Stimulated activated CD8-positive, alpha-beta memory T cell treated with anti-CD3 and anti-CD28 coated beads, Interleukin-2, amount 100 ng/mL, for 48 hours (primary cell): ENCODE measurements at regions not wholly inside any gene's neighbourhood (a gene's known extent, or its start where the extent isn't known, plus 50 kb on each side); places are given as distances from the start of the nearest gene placed in this dataset.

Experiments
- DNase-seq, 2 donors: peaks; one replicate each; pipeline ENCODE4 v3.0.0-alpha.2; 2020; ENCODE audit warnings: low read depth in 2 of 2

- DNase-seq: no peak
These were observed 1185.0 kb upstream of the CDH18 start for GRCh38 chr5:21173036-21173435.

GRCh38 chr5:21171038-21171437, 1183.0 kb upstream of the CDH18 start:
- DNase-seq: no peak

- DNase-seq: no peak
These were observed 1180.6 kb upstream of the CDH18 start for GRCh38 chr5:21168557-21168956.

- DNase-seq: no peak
These were observed 1177.3 kb upstream of the CDH18 start for GRCh38 chr5:21165344-21165743.

- no peak for DNase-seq
These were observed 1176.4 kb upstream of the CDH18 start for GRCh38 chr5:21164425-21164824.

GRCh38 chr5:21159510-21160059, 1171.6 kb upstream of the CDH18 start:
- DNase-seq: no peak

GRCh38 chr5:21154526-21154925, 1166.5 kb upstream of the CDH18 start:
- DNase-seq: no peak

- DNase-seq: no peak
These were observed 1164.6 kb upstream of the CDH18 start for GRCh38 chr5:21152611-21153010.

GRCh38 chr5:21145376-21145775, 1157.4 kb upstream of the CDH18 start:
- no peak for DNase-seq

GRCh38 chr5:21143686-21144085, 1155.7 kb upstream of the CDH18 start:
- no peak for DNase-seq

GRCh38 chr5:21142791-21143190, 1154.8 kb upstream of the CDH18 start:
- no peak for DNase-seq

- no peak for DNase-seq
These were observed 1153.0 kb upstream of the CDH18 start for GRCh38 chr5:21140987-21141386.

GRCh38 chr5:21126236-21126635, 1138.2 kb upstream of the CDH18 start:
- no peak for DNase-seq

- no peak for DNase-seq
These were observed 1137.4 kb upstream of the CDH18 start for GRCh38 chr5:21125238-21125983.

GRCh38 chr5:21121213-21121612, 1133.2 kb upstream of the CDH18 start:
- DNase-seq: no peak

- no peak for DNase-seq
These were observed 1109.7 kb upstream of the CDH18 start for GRCh38 chr5:21097661-21098060.

GRCh38 chr5:21094619-21095018, 1106.6 kb upstream of the CDH18 start:
- DNase-seq: no peak

- DNase-seq: no peak
These were observed 1099.8 kb upstream of the CDH18 start for GRCh38 chr5:21087766-21088165.

- DNase-seq: no peak
These were observed 1097.8 kb upstream of the CDH18 start for GRCh38 chr5:21085791-21086190.

- DNase-seq: no peak
These were observed 1084.0 kb upstream of the CDH18 start for GRCh38 chr5:21071986-21072385.

GRCh38 chr5:21071421-21071820, 1083.4 kb upstream of the CDH18 start:
- DNase-seq: no peak

- DNase-seq: no peak
These were observed 1082.9 kb upstream of the CDH18 start for GRCh38 chr5:21070858-21071257.

- DNase-seq: no peak
These were observed 1079.7 kb upstream of the CDH18 start for GRCh38 chr5:21067724-21068123.

GRCh38 chr5:21063146-21063545, 1075.1 kb upstream of the CDH18 start:
- DNase-seq: no peak
